A549 (cell line): ENCODE measurements at regions not wholly inside any gene's neighbourhood (a gene's known extent, or its start where the extent isn't known, plus 50 kb on each side); places are given as distances from the start of the nearest gene placed in this dataset.

Source experiments
- ATAC-seq, 2 experiments: fragments of 200-7000 bp in 1 of 2; fragments of >200 bp in 1 of 2; cut with Nextera tagmentation in 1 of 2; cut with Tn5 transposase in 1 of 2; 3 replicates each; pipeline versions ENCODE4 v1.8.0 to v1.9.1; 2018 to 2020; ENCODE audit warnings: mild to moderate bottlenecking in 1 of 2, moderate library complexity in 1 of 2
- CTCF ChIA-PET: fragments of 300-600 bp; sonication (Branson Sonifier 250); formaldehyde crosslinking; extraction: SDS; loops from one replicate; lab custom pipeline; 2021; ENCODE audit warnings: antibody characterized with exemption, inconsistent platforms; lab: Yijun Ruan, JAX
- POLR2A ChIA-PET: fragments of 350-600 bp; formaldehyde crosslinking; extraction: SDS; loops from one replicate; lab custom pipeline; 2021; ENCODE audit warnings: antibody characterized with exemption, inconsistent platforms; lab: Yijun Ruan, JAX
- DNase-seq, 2 experiments: peaks; one replicate each; pipeline versions ENCODE4 v3.0.0 to v3.0.0-alpha.2; 2011 to 2016; ENCODE audit warnings: low read depth in 1 of 2, low spot score in 1 of 2
- FAIRE-seq: peaks from 2 replicates; lab custom pipeline; 2011; peaks lifted over from hg19 to GRCh38; lab: Jason Lieb, UNC
- H3K27ac ChIP-seq, 2 experiments: fragments of >200 bp; sonication (Bioruptor Twin); formaldehyde crosslinking; 3 replicates each; pipeline ENCODE4 v1.5.1; 2016 to 2017
- H3K4me1 ChIP-seq: fragments of >200 bp; sonication (Bioruptor Twin); formaldehyde crosslinking; 3 replicates; pipeline ENCODE4 v1.6.1; 2016
- H3K4me2 ChIP-seq: fragments of >200 bp; sonication (Bioruptor Twin); formaldehyde crosslinking; 3 replicates; pipeline ENCODE4 v1.6.1; 2016
- H3K4me3 ChIP-seq: fragments of >200 bp; sonication (Bioruptor Twin); formaldehyde crosslinking; 3 replicates; pipeline ENCODE4 v1.5.1; 2016
- H3K9me3 ChIP-seq: fragments of >200 bp; sonication (Bioruptor Twin); formaldehyde crosslinking; 3 replicates; pipeline ENCODE4 v1.6.1; 2016
- CBX2 ChIP-seq: fragments of 200-600 bp; sonication (generic); IDR thresholded peaks from 2 replicates; pipeline ENCODE4 v1.6.1; 2016; ENCODE audit warnings: low read depth, mild to moderate bottlenecking, borderline replicate concordance
- EHMT2 ChIP-seq: fragments of 200-600 bp; sonication (generic); IDR thresholded peaks from 2 replicates; pipeline ENCODE4 v1.6.1; 2016; ENCODE audit warnings: antibody characterized with exemption, low read depth, mild to moderate bottlenecking, moderate library complexity
- FOSB ChIP-seq: fragments of 250-450 bp; sonication (Bioruptor Pico); IDR thresholded peaks from 2 replicates; pipeline ENCODE4 v1.5.0; 2020; ENCODE audit warnings: mild to moderate bottlenecking, moderate library complexity
- GATA3 ChIP-seq: IDR thresholded peaks from 2 replicates; pipeline ENCODE4 v1.6.1; 2012; ENCODE audit warnings: borderline replicate concordance
- HDAC2 ChIP-seq: fragments of 200-600 bp; sonication (generic); IDR thresholded peaks from 2 replicates; pipeline ENCODE4 v1.6.1; 2016
- HEYL ChIP-seq: fragments of 250-450 bp; sonication (Bioruptor Pico); IDR thresholded peaks from 2 replicates; pipeline ENCODE4 v1.8.0; 2021; ENCODE audit warnings: mild to moderate bottlenecking, moderate library complexity
- HOXB13 ChIP-seq: fragments of 250-450 bp; sonication (Bioruptor Pico); IDR thresholded peaks from 2 replicates; pipeline ENCODE4 v1.5.0; 2020; ENCODE audit warnings: low read depth, mild to moderate bottlenecking, moderate library complexity
- JUN ChIP-seq, 2 experiments: fragments of >200 bp; sonication (Bioruptor Twin); formaldehyde crosslinking; IDR thresholded peaks; 2 replicates in 1 of 2; 3 replicates in 1 of 2; pipeline ENCODE4 v1.6.1; 2016 to 2017
- KDM1A ChIP-seq: fragments of 200-600 bp; sonication (generic); IDR thresholded peaks from 2 replicates; pipeline ENCODE4 v1.6.1; 2016; ENCODE audit warnings: low read depth, mild to moderate bottlenecking
- MAFK ChIP-seq: fragments of 450-650 bp; IDR thresholded peaks from 2 replicates; pipeline ENCODE4 v1.6.1; 2014; ENCODE audit not compliant: partially characterized antibody
- MYC ChIP-seq: IDR thresholded peaks from 2 replicates; pipeline ENCODE4 v1.6.1; 2012; ENCODE audit warnings: mild to moderate bottlenecking, inconsistent platforms, low read length, improper control_type of control experiment, borderline replicate concordance
- NPAS2 ChIP-seq: fragments of 250-450 bp; sonication (Bioruptor Pico); IDR thresholded peaks from 2 replicates; pipeline ENCODE4 v1.8.0; 2022; ENCODE audit warnings: mild to moderate bottlenecking, moderate library complexity, borderline replicate concordance
- NR3C1 ChIP-seq: fragments of >200 bp; sonication (Bioruptor Twin); formaldehyde crosslinking; IDR thresholded peaks from 3 replicates; pipeline ENCODE4 v1.6.1; 2017
- PHF8 ChIP-seq: fragments of 200-600 bp; sonication (generic); IDR thresholded peaks from 2 replicates; pipeline ENCODE4 v1.6.1; 2016; ENCODE audit warnings: low read depth, mild to moderate bottlenecking, antibody characterized with exemption, moderate library complexity, borderline replicate concordance
- RAD21 ChIP-seq, 2 experiments: fragments of >200 bp in 1 of 2; sonication (Bioruptor Twin) in 1 of 2; formaldehyde crosslinking in 1 of 2; IDR thresholded peaks in 1 of 2; conservative IDR thresholded peaks in 1 of 2; 2 replicates in 1 of 2; 3 replicates in 1 of 2; pipeline ENCODE4 v1.6.1; 2012 to 2018; ENCODE audit warnings: inconsistent platforms in 1 of 2
- RCOR1 ChIP-seq: fragments of 150-350 bp; IDR thresholded peaks from 2 replicates; pipeline ENCODE4 v1.6.1; 2014; ENCODE audit warnings: antibody characterized with exemption, low read length, low read depth
- WGBS: methylation state at CpG from one replicate; pipeline ENCODE4 v1.1.6; 2017; ENCODE audit errors: missing lambda C conversion rate; 5-methylcytosine and 5-hydroxymethylcytosine counted together
- TF ChIP-seq, protein P1 (sequence below): fragments of 200-600 bp; sonication (generic); IDR thresholded peaks from 2 replicates; pipeline ENCODE4 v1.6.1; 2016; ENCODE audit warnings: antibody characterized with exemption, mild to moderate bottlenecking, moderate library complexity
- TF ChIP-seq, protein P2 (sequence below): fragments of 250-450 bp; sonication (Bioruptor Pico); IDR thresholded peaks from 2 replicates; pipeline ENCODE4 v1.5.0; 2021; ENCODE audit warnings: mild to moderate bottlenecking, moderate library complexity, borderline replicate concordance
- TF ChIP-seq, protein P3 (sequence below): fragments of >200 bp; sonication (Bioruptor Twin); formaldehyde crosslinking; IDR thresholded peaks from 3 replicates; pipeline ENCODE4 v1.6.1; 2016
- TF ChIP-seq, protein P4 (sequence below): fragments of >200 bp; sonication (Bioruptor Twin); formaldehyde crosslinking; IDR thresholded peaks from 3 replicates; pipeline ENCODE4 v1.5.1; 2016

DNA sequence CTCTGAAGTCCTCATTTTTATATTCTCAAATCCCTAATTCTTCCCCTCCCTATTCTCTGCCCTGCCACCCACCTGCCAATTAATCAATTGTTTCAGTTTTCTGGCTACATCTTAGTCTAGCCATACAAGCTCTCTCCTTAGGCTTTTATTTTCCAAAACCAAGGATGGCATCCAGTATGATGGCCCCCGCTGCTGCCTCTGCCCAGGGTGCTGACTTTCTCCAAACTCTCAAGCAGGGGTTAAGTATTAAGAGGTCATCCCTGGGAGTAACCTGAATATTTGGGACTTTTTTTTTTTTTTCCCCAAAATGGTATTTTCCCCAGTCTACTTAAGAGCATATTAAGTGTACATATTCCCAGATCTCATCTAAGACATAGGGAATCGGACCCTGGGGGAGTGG is 183.8 kb downstream of the DHX35 start:
- no peak for ATAC-seq
- CTCF ChIA-PET, result no interaction called here
- 0% methylated on average over 2 of the region's 2 CpGs for WGBS
- Histone ChIP-seq H3K27ac (no peak overlapping the region), H3K4me3 (no peak overlapping the region)
- TF ChIP-seq, protein P1, sequence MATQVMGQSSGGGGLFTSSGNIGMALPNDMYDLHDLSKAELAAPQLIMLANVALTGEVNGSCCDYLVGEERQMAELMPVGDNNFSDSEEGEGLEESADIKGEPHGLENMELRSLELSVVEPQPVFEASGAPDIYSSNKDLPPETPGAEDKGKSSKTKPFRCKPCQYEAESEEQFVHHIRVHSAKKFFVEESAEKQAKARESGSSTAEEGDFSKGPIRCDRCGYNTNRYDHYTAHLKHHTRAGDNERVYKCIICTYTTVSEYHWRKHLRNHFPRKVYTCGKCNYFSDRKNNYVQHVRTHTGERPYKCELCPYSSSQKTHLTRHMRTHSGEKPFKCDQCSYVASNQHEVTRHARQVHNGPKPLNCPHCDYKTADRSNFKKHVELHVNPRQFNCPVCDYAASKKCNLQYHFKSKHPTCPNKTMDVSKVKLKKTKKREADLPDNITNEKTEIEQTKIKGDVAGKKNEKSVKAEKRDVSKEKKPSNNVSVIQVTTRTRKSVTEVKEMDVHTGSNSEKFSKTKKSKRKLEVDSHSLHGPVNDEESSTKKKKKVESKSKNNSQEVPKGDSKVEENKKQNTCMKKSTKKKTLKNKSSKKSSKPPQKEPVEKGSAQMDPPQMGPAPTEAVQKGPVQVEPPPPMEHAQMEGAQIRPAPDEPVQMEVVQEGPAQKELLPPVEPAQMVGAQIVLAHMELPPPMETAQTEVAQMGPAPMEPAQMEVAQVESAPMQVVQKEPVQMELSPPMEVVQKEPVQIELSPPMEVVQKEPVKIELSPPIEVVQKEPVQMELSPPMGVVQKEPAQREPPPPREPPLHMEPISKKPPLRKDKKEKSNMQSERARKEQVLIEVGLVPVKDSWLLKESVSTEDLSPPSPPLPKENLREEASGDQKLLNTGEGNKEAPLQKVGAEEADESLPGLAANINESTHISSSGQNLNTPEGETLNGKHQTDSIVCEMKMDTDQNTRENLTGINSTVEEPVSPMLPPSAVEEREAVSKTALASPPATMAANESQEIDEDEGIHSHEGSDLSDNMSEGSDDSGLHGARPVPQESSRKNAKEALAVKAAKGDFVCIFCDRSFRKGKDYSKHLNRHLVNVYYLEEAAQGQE, result no peak
- no peak for TF ChIP-seq JUN (IDR thresholded peaks at IDR 0.05)
- no peak for TF ChIP-seq HEYL
- TF ChIP-seq, protein P2, sequence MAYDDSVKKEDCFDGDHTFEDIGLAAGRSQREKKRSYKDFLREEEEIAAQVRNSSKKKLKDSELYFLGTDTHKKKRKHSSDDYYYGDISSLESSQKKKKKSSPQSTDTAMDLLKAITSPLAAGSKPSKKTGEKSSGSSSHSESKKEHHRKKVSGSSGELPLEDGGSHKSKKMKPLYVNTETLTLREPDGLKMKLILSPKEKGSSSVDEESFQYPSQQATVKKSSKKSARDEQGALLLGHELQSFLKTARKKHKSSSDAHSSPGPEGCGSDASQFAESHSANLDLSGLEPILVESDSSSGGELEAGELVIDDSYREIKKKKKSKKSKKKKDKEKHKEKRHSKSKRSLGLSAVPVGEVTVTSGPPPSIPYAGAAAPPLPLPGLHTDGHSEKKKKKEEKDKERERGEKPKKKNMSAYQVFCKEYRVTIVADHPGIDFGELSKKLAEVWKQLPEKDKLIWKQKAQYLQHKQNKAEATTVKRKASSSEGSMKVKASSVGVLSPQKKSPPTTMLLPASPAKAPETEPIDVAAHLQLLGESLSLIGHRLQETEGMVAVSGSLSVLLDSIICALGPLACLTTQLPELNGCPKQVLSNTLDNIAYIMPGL (CRISPR knock-in tag), result no peak
- no peak for TF ChIP-seq NPAS2 (CRISPR knock-in tag)
- no peak for TF ChIP-seq NR3C1
- TF ChIP-seq MAFK, result no peak
- TF ChIP-seq HDAC2, result no peak
- no peak for TF ChIP-seq RCOR1
- TF ChIP-seq FOSB (CRISPR knock-in tag), result no peak
- no peak for TF ChIP-seq CBX2
- TF ChIP-seq, all 56 proteins: peak for 0
- FAIRE-seq (no peak), DNase-seq (no peak)
- POLR2A ChIA-PET, result no interaction called here
- H3K4me1 ChIP-seq, result no peaks in the 10 kb centered on the region
- H3K4me2 ChIP-seq, result no peak overlapping the region
- H3K9me3 ChIP-seq, result no peaks in the 10 kb centered on the region

DNA sequence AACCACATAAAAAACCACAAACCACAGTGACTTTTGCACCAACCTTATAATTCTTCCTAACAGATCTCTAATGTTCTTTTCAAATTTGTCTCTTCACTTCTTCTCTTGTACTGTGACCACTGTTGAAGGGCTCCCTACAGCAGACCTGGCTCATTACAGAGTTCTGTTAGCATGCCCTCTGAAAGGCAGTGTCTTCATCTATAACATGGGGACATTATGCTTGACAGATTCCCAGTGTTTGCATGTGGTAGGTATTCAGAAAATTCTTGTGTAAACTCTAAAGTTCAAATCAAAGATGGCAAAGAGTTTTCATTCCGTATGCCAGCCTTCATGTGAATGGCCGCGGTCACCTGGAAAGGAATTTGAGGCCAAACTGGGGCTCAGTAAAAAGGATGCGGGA is 182.6 kb downstream of the DHX35 start:
- FAIRE-seq (no peak), DNase-seq (no peak), ATAC-seq (no peak)
- no peak for TF ChIP-seq HOXB13
- TF ChIP-seq GATA3, result no peak
- TF ChIP-seq PHF8, result no peak
- no peak for TF ChIP-seq KDM1A
- no peak for TF ChIP-seq RAD21 (conservative IDR thresholded peaks at IDR 0.05 in 1 of 2, IDR thresholded peaks at IDR 0.05 in 1 of 2)
- TF ChIP-seq EHMT2, result no peak
- TF ChIP-seq NR3C1, result no peak
- TF ChIP-seq, protein P3, sequence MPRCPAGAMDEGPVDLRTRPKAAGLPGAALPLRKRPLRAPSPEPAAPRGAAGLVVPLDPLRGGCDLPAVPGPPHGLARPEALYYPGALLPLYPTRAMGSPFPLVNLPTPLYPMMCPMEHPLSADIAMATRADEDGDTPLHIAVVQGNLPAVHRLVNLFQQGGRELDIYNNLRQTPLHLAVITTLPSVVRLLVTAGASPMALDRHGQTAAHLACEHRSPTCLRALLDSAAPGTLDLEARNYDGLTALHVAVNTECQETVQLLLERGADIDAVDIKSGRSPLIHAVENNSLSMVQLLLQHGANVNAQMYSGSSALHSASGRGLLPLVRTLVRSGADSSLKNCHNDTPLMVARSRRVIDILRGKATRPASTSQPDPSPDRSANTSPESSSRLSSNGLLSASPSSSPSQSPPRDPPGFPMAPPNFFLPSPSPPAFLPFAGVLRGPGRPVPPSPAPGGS, result no peak
- TF ChIP-seq, protein P4, sequence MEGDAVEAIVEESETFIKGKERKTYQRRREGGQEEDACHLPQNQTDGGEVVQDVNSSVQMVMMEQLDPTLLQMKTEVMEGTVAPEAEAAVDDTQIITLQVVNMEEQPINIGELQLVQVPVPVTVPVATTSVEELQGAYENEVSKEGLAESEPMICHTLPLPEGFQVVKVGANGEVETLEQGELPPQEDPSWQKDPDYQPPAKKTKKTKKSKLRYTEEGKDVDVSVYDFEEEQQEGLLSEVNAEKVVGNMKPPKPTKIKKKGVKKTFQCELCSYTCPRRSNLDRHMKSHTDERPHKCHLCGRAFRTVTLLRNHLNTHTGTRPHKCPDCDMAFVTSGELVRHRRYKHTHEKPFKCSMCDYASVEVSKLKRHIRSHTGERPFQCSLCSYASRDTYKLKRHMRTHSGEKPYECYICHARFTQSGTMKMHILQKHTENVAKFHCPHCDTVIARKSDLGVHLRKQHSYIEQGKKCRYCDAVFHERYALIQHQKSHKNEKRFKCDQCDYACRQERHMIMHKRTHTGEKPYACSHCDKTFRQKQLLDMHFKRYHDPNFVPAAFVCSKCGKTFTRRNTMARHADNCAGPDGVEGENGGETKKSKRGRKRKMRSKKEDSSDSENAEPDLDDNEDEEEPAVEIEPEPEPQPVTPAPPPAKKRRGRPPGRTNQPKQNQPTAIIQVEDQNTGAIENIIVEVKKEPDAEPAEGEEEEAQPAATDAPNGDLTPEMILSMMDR, result no peak
- no peak for TF ChIP-seq MYC
- CTCF ChIA-PET, result no interaction called here
- H3K27ac ChIP-seq, result no peak overlapping the region
- H3K4me3 ChIP-seq, result no peak overlapping the region
- POLR2A ChIA-PET, result no interaction called here
- H3K4me1 ChIP-seq, result no peaks in the 10 kb centered on the region
- no peaks in the 10 kb centered on the region for H3K9me3 ChIP-seq
- no peak overlapping the region for H3K4me2 ChIP-seq
- 65% methylated on average over 4 of the region's 4 CpGs for WGBS
